HG02884 (cell line): ENCODE measurements at regions not wholly inside any gene's neighbourhood (a gene's known extent, or its start where the extent isn't known, plus 50 kb on each side); places are given as distances from the start of the nearest gene placed in this dataset.

Experiments used
- ATAC-seq: cut with Tn5 transposase; IDR thresholded peaks from one replicate; pipeline ENCODE4 v1.9.1; 2021; ENCODE audit warnings: mild to moderate bottlenecking, moderate library complexity; ENCODE audit not compliant: unreplicated experiment

DNA sequence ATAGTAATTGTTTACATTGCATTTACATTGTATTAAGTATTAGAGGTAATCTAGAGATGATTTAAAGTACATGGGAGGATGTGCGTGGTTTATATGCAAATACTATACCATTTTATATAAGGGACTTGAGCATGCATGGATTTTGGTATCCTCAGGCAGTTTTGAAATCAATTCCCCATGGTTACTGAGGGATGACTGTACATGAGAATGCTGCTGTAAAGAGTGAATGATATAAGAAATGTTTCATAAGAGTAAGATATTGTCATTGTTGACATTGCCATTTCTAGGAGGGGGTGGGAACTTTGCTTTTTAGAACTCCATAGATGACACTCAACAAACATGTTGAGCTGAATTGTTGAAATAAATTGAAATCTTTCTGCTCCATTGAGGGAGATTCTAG lies 185.0 kb downstream of the SEMA6A start:
- no peak for ATAC-seq

DNA sequence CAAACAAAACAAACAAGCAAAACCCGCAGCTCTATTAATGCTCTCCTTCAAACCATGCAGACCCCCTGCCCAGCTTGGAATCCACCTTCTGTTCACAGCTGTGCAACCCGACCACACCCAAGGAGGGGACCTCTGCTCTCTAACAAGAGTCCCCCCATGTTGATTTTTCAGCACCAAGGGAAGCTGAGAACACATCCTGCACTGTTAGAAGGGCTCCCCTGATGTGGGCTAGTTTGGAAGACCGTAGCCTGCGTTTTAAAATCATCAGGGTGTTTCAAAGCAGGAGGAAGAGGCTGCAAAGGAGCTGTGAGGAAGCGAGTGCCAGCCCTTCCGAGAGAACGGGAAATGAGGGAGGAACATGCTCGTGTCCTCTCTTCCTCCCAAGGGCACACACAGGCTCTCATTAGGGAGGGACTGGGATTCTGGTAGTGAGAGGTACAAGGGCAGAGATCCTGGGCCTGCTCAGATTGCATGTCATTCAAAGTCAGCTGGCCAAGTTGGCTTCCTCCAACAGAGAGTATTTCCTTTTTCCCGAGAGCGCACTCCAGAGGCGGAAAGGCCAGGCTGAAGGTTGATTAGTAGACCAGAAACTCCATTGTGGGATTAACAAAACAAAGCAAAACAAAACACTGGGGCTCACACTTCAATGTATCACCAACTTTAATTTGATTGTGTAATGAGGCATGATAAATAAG lies 185.9 kb downstream of the SEMA6A start:
- ATAC-seq = no peak

DNA sequence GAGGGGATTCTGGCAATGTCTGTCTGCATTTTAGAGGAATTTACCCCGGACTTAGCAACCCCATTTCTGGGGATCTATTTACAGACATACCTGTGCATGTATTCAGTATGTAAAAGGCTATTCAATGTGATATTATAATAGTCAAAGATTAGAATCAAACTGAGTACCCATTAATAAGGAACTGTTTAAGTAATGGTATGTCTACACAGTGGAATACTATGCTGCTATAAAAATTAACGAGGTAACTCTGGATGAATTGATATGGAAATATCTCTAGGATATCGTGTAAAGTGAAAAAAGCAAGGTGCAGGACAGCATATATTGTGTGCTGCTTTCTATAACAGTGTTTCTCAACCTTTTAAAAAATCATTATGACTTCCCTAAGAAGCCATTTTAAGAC lies 186.9 kb downstream of the SEMA6A start:
- no peak for ATAC-seq

DNA sequence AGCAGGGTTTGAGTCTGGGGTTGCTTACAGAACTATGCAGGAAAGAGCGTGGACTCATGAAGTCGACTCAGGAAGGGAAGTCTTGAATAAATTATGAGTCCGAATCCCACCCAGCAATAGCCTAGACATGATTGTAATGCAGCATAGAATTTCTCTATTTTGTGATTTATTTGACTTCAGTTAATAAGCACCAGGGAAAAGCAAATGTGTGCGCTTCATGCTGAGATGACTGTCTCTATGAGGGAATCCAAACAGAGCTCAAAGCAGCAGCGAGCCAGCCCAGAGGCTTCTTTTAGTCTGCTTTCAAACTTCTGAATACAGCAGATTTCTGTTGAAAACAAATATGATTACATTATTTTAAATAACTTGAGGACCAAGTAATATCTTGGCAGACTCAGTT lies 188.0 kb downstream of the SEMA6A start:
- no peak for ATAC-seq

DNA sequence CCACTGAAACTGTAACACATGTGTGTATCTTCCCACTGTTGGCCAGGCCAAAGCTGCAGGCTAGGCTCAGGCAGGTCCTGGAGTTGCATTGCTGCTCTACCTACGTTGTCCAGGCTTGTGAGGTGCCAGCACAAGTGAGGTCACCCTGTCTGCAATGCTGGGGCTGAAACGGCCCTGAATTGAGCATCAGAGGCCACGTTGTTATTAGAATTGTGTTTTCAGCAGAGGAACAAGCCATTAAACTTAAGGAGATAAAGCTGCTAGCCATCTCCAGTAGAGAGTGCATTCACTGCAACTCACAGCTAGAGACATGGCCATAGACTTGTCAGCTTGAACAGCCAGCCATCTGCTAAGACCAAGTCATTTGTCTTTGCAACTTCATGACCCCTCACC lies 191.8 kb downstream of the SEMA6A start:
- no peak for ATAC-seq

DNA sequence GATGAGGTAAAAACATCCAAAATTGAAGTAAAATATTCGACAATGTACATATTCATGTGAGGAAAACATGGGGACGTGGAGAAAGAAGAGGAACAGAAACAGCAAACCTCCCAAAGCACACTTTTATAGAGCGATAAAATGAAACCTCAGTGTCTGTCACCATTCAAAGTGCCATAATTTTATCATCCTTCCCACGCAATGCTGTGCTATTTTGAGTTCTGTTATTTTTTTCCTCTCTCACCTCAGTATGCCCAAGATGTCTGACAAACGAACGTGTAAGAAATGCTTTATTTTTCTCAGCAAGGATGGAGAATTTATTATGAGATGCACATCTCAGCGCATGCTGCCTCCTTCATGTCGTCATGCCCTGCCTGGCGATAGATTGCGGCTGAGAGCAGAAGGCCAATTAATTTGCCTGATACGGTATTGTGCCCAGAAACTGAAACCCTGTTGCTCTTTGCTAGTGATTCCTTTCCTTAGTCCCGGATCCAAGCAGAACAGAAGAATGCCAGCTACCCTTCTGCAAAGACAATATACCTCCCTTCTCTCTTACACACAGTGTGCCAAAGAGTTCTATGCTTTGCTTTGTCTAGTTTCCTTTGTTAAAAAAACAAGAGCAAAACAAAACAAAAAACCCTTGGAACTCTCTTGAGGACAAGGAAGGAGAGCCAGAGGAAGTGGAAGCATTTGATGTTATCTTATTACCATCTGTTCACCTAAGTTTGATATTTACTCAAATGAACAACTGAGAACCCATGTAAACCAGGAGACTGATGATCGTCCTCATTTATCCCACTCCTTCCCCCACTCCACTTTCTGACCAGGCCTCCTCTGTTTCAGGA lies 192.4 kb downstream of the SEMA6A start:
- ATAC-seq = no peak

DNA sequence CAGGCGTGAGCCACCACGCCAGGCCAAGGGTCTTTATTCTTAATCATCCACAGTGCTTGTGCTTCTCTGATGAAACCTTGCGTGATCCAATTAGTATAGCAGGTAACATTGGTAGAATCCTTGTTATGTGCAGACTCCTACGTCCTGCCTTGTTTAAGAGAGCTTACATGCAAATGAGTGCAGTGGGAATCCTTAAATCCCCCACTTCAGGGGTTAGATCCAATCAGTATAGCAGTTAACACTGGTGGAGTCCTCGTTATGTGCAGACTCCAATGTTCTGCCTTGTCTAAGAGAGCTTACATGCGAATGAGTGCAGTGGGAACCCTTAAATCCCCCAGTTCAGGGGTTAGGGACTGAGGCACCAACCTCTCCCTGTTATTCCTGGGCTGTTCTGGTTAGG lies 193.4 kb downstream of the SEMA6A start:
- ATAC-seq = no peak

DNA sequence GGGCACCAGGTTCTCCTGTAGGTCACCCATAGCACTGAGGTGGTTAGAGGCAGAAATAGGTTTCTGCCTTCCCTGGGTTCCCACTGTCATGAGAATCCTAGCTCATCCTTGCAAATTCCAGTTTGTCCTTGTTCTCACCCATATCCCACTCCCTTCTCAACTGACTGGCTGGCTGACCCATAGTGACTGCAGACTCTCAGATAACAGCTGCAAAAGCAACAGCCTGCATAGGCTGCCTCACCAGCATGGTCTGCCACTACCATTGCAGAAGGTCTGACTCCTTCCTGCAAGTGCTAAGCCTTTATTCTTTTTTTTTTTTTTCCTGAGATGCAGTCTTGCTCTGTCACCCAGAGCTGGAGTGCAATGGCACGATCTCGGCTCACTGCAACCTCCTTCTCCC lies 194.0 kb downstream of the SEMA6A start:
- no peak for ATAC-seq

DNA sequence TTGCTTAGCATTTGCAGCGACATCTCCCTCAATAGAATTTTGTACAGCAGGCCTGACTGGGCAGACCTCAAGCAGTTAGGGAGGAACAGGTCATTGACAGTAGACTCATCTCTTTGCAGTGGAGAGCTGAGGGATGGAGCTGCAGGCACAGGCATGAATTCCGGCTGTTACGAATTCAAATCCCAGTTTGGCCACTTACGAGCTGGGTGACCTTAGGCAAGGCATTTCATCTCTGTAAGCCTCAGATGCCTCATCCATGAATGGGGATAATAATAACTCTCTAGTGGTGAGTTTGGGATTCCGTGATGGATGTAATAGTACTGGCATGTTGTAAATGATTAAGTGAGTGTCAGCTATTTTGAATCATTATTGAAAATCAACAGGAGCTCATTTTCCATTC lies 195.3 kb downstream of the SEMA6A start:
- no peak for ATAC-seq

DNA sequence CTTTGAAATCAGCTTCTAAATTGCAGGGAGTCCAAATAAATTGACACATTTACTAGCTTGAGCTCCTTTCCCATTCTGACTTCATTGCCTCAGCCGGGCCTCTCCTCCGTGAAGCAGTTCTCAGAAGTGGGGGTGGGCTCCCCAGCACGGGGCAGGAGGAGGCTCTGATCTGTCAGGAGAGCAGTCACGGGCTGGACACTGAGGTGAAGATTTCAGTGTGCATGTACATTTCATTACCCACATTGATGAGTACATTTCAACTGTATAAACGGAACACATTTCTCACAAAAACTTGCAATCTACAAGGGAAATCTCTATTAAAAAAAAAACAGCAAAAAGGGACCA lies 195.9 kb downstream of the SEMA6A start:
- no peak for ATAC-seq

DNA sequence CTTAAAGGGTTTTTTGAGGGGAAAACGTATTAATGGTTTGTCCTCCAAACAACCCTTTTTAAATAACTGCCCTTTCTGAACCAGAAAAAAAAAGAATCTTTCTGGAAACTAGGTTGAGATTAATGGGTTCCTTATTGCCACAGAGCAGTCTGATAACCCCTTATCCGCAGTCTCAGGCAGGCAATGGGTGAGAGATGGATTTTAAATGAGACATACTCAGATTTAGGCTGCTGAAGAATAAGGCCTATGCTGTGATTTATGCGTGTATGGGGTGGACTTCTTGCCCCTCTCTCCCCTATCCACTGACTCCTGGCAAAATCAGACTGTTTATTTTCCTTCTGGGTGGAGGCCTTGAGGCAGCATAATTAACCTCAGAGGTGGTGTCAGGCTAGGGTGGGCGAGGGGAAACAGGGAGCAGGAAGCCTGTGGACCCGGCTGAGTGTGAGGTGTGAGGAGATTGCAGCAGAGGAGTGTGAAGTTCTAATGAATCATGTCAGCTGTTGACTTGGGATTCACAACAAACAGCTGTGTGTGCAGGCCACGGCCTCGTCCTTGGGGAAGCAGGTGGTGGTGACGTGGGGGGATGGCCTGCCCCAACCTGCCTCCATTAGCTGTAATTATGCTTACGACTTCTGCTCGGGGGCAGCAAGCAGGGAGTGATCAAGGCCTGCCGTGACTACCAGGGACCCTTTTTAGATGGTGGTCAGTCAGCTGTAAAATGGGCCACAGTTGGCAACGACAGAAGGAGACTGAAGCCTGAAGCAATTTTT lies 196.4 kb downstream of the SEMA6A start:
- no peak for ATAC-seq

DNA sequence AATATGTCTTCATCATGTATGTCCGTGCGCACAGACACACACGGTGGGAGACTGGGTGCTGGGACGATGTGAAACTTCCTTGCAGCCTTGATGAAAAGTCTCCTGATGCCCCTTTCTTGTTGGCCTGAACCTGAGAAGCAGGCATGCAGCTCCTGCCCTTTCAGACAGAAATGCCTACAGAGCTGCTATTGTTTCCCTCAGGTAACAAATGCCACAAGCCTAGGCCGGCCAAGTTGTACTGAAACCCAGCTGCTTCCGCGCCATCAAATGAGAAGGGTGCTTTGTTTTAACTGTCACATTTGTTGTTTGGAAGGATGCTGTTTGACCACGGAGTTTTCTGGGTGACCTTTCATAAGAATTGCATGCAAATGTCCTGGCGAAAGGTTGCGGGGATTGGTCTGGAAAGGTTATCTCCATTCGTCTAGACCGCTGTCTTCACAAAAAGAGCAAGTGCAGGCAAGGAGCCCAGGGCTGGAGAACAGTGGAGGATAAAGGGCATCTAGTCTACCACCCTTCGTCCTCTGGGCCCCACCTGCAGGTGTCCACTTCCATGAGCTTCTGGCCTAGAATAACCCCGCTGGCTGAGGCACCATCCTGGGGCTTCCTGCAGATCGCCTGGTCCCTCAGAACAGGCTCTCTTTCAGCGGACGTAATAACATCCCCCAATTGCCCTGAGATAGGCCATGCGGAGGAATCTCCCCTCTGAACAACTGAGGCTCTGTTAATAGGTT lies 197.2 kb downstream of the SEMA6A start:
- no peak for ATAC-seq

DNA sequence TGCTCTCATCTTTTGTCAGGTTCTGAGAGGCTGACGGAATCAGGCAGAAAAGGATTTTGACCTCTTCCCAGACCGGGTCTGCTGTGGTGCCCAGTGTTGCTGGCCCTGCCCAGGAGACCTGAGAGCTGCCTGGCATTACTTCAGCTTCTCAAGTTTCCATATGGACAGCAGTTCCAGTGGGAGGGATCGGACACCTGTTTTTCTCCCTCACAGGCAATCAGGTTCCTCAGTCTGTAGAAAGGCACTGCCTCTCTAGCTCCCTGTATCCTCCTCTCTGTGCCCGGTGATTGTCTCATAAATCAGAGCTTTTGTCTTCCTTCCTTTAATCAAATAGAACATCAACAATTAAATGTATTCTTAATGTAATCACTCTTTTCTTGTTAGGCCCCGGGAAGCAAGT lies 198.7 kb downstream of the SEMA6A start:
- ATAC-seq = no peak

DNA sequence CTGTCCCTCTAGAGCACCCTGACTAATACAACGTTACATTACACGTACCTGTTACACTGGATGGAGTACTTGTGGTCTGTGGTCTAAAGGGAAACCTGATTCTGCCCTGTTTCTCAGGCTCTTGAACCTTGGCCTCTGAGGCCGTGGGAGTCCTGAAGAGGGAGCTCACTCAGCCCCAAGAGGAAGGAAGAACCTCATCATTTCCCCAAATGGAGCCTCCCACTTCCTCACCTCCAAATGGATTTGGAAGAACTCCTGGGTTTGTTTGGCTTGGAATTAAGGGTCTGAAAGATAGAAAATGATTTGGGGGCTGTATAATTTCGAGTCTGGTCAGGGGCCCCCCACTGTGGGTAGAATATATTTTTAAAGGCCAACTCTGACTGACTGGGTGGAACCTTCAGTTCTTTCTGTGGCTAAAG lies 200.2 kb downstream of the SEMA6A start:
- peak; percentile 74 for ATAC-seq

DNA sequence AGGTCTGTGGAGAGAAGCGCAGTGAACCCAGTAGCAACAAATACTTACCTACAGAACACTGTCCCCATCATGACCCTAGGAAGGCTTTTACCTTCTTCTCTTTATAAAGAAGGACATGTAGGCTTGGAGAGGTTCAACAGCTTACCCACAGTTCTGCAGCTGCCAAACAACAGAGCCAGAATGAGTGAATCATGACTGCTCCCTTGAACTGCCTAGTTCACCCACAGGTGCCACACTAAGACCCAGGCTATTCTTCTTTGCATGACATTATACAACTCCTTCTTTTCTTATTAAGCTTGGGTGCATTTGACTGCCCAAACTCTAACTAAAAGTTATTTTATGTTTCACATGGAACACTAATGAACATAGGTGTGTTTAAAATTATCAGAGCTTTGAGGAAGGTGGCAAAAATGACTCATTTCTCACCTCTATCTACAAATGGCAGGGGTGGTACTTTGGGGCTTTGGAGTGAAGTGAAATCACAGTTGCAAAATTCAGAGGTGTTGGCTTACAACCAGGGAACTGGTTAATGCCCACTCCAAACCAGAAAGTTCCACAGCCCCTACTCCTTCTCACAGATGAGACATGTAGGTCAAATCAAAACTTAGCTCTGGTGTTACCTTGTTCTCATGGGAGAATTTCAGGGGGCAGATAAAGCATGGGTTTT lies 201.6 kb downstream of the SEMA6A start:
- no peak for ATAC-seq

DNA sequence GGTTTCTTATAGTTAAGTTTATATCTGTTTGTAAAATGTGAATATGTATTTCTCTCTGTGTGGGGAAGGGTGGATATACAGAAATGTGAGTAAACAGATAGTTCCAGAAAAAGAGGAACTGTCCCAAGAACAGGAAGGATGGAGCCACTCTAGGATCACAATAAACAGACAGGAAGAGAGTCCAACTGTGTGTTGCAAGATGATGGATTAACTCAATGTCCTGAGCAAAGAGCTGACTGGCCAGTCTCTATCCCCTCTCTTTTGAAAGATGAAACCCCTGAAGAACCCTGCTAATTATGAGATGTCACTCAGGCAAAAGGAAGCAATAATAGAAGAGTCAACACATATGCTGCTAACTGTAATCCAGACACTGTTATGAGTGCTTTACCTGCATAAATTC lies 202.7 kb downstream of the SEMA6A start:
- no peak for ATAC-seq

DNA sequence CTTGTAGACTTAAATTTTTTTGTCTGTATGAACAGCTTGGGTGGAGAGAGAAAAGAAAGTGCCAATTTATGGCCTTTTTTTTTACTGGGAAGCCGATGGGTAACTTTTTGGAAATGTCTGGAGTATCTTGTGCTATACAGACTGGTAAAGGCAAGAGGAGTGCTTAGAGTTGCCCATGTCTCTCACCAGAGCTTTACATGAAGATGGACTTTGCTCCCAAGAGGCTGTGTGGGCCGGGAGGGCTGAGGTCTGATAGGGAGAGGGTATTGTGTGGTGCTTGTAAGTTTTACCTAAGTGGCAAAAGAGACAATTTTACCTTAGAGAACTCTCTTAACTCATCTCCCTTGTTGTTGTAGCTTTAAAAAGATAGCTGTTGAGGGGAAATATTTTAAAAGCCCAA lies 203.2 kb downstream of the SEMA6A start:
- ATAC-seq = no peak

DNA sequence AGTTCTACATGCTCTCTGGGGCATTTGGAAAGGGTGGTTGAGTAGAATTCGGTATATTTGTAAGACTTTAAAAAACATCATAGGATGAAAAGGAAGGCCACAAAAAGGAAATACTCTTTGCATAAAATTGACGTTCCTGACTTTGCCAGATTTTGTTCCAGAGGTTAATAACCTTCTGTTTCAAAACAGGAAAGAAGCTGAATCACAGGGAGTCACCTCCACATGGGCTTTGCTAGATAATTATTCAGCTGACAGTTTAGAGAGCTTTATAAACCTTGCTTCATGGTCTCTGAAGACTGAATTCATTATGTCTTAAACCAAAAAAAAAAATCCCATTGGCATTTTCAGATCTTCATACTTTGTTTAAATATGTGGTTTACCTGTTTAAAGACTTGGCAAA lies 203.7 kb downstream of the SEMA6A start:
- no peak for ATAC-seq

DNA sequence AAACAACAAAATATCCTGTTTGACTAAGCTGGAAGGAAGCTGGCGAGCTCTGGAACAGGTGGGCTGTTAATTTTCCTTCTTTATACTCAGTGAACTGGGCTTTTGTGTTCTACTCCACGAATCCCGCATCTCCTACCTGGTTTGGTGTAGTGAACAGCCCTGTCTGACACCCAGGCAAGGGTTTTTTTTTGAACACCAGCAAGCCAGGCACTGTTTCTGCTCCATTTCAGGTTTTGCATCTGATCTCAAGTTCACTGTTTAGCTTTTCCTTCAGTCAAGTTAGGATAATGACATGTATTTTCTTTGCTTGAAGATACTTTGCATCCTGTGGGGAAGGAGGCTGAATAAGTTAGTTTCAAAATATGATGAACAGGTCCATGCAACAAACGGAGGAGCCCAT lies 204.5 kb downstream of the SEMA6A start:
- no peak for ATAC-seq

DNA sequence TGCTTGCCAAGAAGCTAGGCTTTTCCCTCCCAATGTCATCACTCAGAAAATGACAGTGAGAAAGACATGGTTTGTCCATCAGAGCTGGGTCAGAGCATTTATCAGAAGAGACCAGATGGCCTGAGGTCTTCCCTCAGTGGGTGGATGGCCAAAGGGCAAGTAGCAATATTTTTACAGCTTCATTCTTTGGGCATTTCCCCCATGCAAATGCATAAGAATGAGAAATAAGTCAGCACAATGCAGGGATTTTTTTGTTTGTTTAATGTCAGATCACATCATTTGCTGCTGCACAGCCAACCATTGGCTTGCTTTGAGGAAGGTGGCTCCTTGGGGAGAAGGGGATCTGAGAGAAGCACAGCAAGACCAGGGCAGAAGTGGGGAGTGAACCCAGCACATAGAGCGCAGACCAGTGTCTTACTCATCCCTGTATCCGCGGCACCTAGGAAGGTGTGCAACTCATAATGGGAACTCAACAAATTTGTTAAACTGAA lies 209.6 kb downstream of the SEMA6A start:
- ATAC-seq = peak; percentile 78

DNA sequence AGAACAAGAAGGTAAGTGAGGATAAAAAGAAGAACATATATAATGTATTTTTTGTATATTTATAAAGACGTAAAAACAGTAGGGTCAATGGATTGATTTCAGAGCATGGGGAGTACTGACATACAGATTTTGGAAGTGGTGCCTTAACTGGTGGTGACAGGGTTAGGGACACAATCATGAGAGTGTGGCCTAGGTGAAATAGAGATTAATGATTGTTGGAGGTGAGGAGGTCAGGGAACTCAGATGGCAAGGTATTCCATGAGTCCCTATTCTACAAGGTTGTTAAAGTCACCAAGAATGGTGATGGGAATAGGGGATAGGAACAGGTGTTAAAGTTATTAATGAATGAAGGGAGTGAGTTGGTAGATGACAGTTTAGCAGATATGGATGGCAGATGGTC lies 210.8 kb downstream of the SEMA6A start:
- no peak for ATAC-seq
